ENCODE measurements at regions not wholly inside any gene's neighbourhood (a gene's known extent, or its start where the extent isn't known, plus 50 kb on each side); places are given as distances from the start of the nearest gene placed in this dataset.

GRCh38 chr16:79363035-79363434, 237.5 kb downstream of the MAF start:
- Histone ChIP-seq H3K9me1 (ENCODE audit: insufficient read depth, low read length) (no peaks in the 10 kb centered on the region), H3K56ac (ENCODE audit: extremely low read depth, insufficient read depth, low read length) (no peak overlapping the region), H4K91ac (ENCODE audit: insufficient read depth, low read depth, low read length) (no peak overlapping the region), H2AK5ac (ENCODE audit: low read depth, low read length) (no peak overlapping the region), H4K8ac (ENCODE audit: low read depth in 2 of 2, low read length in 2 of 2) (no peak overlapping the region), H3K14ac (replicated peaks; ENCODE audit: low read depth, low read length) (no peak overlapping the region), H2BK120ac (ENCODE audit: low read depth, low read length) (no peak overlapping the region), H2AFZ (replicated peaks; ENCODE audit: low read length, poor library complexity) (no peak overlapping the region), H4K20me1 (ENCODE audit: insufficient read depth, low read length) (no peaks in the 10 kb centered on the region), H2BK5ac (ENCODE audit: low read depth, low read length, poor library complexity, severe bottlenecking) (no peak overlapping the region), H3K27me3 (ENCODE audit: control insufficient read depth, insufficient read depth, low read length) (no peaks in the 10 kb centered on the region), H3K36me3 (ENCODE audit: control insufficient read depth, insufficient read depth, low read length) (no peaks in the 10 kb centered on the region), H2AK9ac (replicated peaks; ENCODE audit: low read depth, low read length, poor library complexity) (no peak overlapping the region), H3K4ac (ENCODE audit: low read depth, low read length) (no peak overlapping the region), H3K79me1 (ENCODE audit: low read depth in 1 of 2, low read length in 2 of 2) (no peaks in the 10 kb centered on the region), H3K9me3 (ENCODE audit: control insufficient read depth, insufficient read depth, low read length) (peaks cover 33% of the 10 kb centered on the region), H3K23ac (ENCODE audit: low read depth, low read length) (no peak overlapping the region), H2BK20ac (ENCODE audit: low read depth, low read length) (no peak overlapping the region), H3K4me2 (ENCODE audit: low read depth, low read length) (no peak overlapping the region), H4K5ac (ENCODE audit: low read depth, low read length) (no peak overlapping the region), H3K9ac (ENCODE audit: low read depth, low read length) (no peak overlapping the region), H3K4me1 (ENCODE audit: control insufficient read depth, insufficient read depth, low read length) (no peaks in the 10 kb centered on the region), H3K4me3 (ENCODE audit: insufficient read depth, low read depth, low read length) (no peak overlapping the region), H3K27ac (ENCODE audit: insufficient read depth, low read length) (no peak overlapping the region), H3K18ac (ENCODE audit: low read depth, low read length) (no peak overlapping the region), H2BK15ac (ENCODE audit: low read depth, low read length) (no peak overlapping the region)
- ChIA-PET POLR2A (ENCODE audit: unreplicated experiment) (no interaction called here), CTCF (no interaction called here)
- BruUV-seq (replicated peaks): no TSS peak
- in situ Hi-C loops (cut with MboI; ENCODE audit: low sequenced_read_pairs): no loop called here
- TF ChIP-seq SMC3 (IDR thresholded peaks at IDR 0.05; ENCODE audit: low read depth, low read length): no peak
- TF ChIP-seq CHD1 (IDR thresholded peaks at IDR 0.05; ENCODE audit: low read depth, low read length): no peak
- TF ChIP-seq MAFK (IDR thresholded peaks at IDR 0.05; ENCODE audit: low read depth, low read length): no peak
- no peak for TF ChIP-seq USF2 (IDR thresholded peaks at IDR 0.05; ENCODE audit: low read depth, low read length)
- TF ChIP-seq NFE2L2 (IDR thresholded peaks at IDR 0.05; ENCODE audit: low read depth, low read length): no peak
- no peak for TF ChIP-seq RAD21 (IDR thresholded peaks at IDR 0.05; ENCODE audit: low read length)
- ATAC-seq (ENCODE audit: low read depth) (no peak), DNase-seq (no peak)
- dilution Hi-C loops (cut with HindIII; ENCODE audit: low sequenced_read_pairs, unreplicated experiment): no loop called here
- intact Hi-C loops (cut with micrococcal nuclease): no loop called here
- no CpG with 5 or more reads among the region's 1 CpG for WGBS, 2 experiments (ENCODE audit: extremely low coverage in 2 of 2, insufficient read length in 1 of 2)
